Left forelimb (tissue), 1 donor: ENCODE measurements at regions not wholly inside any gene's neighbourhood (a gene's known extent, or its start where the extent isn't known, plus 50 kb on each side); places are given as distances from the start of the nearest gene placed in this dataset.
"Not testable (repeated sequence)": the region's sequence is repeated elsewhere in the genome, so short reads cannot be mapped to it uniquely, and the experiment has no call there.

Experiments
- DNase-seq: peaks from one replicate; pipeline ENCODE4 v3.0.0-alpha.2; 2018; ENCODE audit warnings: low spot score

- no peak for DNase-seq
Observed at GRCh38 chr1:3992103-3992556, 92.1 kb upstream of the C1orf174 start.

GRCh38 chr1:3992746-3993145 lies 92.7 kb upstream of the C1orf174 start:
- no peak for DNase-seq

DNA sequence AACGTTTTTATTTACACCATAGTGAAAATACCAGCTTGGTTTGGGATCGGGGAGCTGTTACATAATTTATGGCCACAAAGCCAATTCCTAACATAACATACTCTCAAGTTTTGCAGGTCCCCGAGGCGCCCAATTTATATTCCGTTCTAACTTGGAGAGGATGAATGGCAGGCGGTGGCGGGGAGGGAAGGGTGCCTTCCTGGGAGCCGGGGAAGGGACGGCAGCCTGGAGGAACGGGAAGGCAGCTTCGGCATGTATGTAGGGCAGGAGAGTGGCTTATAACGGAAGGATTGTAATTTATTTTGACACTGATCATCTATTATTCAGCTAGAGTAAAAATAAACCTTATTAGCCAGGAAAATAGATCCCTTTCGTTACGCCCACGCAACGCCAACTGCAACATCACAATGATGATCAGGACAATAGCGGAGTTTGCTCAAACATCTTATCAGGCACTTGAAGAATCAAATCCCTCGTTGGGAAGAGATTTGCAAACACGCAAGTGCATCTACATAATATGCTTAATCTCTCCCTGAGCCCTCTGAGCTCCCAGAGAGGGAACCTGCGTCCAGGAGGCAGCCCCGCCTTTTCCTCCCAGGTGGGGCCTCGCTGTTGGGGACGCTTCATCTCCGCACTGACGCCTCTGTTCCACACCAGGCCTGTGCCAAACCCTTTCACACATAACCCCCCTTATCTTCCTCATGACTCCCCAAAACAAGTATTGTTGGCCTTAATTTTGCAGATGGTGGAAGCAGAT lies 93.7 kb upstream of the C1orf174 start:
- no peak for DNase-seq

- DNase-seq, result no peak
Observed at GRCh38 chr1:3995141-3995780, 95.2 kb upstream of the C1orf174 start.

GRCh38 chr1:3996846-3997705 lies 97.0 kb upstream of the C1orf174 start:
- DNase-seq, result no peak

GRCh38 chr1:3998086-3998485 lies 98.0 kb upstream of the C1orf174 start:
- no peak for DNase-seq

DNA sequence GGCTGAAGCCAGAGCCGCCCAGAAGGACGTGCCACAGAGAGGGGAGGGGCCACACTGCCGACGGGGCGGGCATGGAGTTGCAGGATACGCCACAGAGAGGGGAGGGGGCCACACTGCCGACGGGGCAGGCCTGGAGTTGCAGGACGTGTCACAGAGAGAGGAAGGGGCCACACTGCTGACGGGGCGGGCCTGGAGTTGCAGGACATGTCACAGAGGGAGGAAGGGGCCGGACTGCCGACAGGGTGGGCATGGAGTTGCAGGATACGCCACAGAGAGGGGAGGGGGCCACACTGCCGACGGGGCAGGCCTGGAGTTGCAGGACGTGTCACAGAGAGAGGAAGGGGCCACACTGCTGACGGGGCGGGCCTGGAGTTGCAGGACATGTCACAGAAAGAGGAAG lies 99.4 kb upstream of the C1orf174 start:
- not testable (repeated sequence) for DNase-seq

DNA sequence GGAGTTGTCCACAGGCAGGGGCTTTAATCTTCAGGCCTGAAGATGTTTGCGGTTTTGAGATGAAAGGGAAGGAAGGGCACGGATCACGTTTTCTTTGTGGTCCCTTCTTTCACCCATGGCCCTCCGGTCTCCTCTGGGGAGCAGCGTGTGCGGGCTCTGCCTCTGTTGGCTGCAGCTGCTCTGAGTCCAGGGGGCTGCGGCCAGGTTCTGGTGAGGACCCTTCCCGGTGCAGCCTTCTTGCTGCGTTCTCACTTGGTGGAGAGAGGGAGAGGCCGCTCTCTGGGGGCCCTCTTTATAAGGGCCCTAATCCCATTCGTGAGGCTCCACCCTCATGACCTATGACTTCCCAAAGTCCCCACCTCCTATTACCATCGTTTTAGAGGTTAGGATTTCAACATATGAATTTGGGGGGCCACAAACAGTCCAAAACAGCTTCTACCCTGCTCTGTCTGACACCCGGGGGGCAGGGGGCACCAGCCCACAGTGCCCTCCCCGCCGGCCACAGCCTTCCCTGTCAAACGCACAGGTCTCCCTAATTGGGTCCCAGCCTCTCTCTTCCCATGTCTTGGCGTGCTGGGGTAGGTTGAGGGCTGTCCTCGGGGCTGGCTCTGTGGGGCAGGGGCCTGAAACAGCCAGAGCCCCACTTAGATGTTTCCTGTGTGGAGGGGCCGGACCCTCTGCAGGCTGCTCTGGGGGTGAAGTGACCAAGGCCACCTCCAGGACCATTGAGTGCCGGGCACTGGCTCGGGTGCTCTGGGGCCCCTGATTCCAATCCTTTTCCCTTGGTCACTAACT lies 100.1 kb upstream of the C1orf174 start:
- DNase-seq, result peak; percentile 44

DNA sequence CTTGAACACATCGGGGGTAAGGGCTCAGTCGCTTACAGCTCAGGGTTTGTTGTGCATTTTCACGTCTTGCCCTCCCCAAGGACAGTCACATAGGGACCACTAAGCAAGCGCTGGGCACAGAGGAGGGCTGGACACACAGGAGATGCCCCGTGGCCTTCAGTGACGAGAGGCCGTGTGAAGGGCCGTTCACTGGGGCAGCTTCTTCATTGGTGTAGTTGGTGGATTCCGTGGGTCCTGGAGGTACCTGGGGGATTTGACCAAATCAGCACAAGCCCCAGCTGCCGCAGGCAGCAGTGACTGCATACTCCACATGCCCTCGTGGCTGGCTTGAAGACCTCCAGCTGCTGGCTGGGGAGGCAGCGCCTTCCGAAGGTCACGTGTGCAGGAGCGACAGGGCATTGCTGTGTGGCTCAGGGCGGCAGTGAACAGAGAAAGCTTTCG lies 100.8 kb upstream of the C1orf174 start:
- DNase-seq, result peak; percentile 56

GRCh38 chr1:4001461-4001860 lies 101.4 kb upstream of the C1orf174 start:
- peak; percentile 26 for DNase-seq

DNA sequence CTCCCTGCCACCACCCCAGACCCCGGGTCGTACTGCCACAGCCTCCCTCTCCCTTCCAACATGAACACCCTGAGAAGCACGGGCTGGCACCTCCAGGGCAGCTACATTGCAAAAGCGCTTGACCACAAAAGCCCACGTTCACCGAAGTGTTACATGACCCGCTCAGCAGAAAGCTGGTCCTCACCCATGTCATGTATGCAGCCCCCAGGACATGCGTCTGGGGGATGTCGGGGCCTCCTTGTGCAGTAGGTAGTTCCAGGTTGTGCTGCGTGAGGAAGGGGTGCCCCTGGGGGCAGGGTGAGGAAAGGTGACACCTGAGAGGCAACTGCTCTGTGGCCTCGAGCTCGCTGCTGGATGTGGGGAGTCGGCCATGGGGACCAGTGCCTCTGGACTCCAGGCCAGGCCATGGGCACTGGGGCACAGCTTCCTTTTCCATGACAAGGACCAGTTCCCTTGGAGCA lies 102.0 kb upstream of the C1orf174 start:
- DNase-seq, result peak; percentile 45

DNA sequence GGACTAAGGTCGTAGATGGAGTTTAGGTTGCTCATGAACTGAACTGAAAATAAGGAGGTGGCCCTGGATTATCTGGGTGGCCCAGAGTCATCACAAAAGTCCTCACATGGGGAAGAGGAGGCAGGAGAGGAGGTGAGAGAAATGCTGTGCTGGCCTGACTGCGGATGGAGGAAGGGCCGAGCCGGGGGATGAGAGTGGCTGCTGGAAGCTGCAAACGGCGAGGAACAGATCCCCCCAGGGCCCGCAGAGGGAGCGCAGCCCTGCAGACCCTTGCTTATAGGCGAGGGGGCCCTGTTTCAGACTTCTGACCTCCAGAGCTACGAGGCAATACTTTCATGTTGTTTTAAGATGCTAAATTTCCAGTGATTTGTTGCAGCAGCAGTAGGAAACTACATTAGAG lies 102.7 kb upstream of the C1orf174 start:
- DNase-seq, result no peak

DNA sequence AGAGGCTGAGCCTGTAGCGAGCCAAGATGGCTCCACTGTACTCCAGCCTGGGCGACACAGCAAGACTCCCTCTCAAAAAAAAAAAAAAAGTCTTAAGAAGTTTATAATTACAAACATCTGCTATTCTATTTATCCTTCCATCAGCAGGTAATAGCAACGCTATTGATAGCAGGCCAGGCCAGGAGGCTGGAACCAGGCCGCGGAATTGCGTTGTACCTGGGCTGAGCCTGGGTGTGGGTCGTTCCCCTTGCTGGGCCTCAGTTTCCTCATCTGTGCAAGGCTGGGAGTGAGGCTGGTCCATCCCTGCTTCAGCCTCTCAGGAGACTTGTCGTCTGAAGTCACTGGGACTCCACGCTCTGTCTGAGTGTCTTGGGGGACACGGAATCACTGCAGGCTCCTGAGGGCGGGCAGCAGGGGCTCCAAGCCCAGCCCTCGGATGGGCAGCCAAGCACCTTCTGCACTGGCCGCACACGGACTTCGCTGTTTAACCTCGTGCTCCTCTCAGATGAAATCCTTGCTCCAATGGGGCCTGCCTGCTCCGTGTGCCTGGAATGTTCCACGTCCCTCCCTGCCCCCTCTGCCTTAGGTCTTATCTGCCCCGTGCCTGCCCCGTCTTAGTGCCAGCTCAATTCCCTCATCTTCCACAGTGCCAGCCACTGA lies 103.9 kb upstream of the C1orf174 start:
- DNase-seq, result peak; percentile 28

- peak; percentile 40 for DNase-seq
Observed at GRCh38 chr1:4004635-4005430, 104.8 kb upstream of the C1orf174 start.

DNA sequence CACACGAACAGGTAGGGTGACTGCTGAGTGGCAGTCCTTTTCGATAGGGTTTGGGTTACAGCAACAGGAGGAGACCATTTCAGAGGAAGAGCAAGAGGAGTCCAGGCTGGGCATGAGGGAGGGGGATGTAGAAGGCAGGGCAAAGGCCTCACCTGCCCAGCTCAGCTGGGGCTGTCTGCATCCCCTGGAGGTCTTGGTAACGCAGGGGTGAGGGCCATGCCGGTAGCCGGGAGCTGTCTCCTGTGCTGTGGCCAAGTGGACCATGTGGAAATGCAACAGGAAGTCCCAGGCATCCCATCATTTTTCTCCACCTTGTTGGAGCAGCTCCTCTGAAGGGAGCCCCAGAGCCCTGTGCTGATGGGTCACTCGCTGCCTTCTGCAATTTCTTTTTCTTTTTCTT lies 105.4 kb upstream of the C1orf174 start:
- DNase-seq, result peak; percentile 9

- DNase-seq, result peak; percentile 37
Observed at GRCh38 chr1:4006676-4007374, 106.8 kb upstream of the C1orf174 start.

DNA sequence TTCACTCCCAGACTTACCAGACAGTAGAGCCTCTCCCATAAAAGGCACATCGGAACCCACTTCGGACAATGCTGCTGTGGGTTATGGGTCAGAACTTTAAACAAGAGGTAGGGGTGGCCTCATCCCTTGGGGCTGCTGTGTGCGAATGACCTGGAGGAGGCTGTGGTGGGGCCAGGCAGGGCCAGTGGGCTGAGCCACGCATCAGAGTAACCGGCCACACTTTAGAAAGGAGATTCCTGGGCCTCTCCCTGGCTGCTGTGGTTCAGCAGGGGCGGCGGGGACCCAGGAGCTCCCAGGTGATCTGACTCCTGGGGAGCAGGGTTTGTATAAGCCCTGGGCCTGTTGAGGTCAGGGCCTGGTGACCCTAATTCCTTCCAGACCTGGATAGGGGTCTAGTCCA lies 110.2 kb upstream of the C1orf174 start:
- peak; percentile 40 for DNase-seq

GRCh38 chr1:4010814-4011605 lies 110.9 kb upstream of the C1orf174 start:
- DNase-seq, result peak; percentile 53
